Skin epidermis (tissue), 12 donors: ENCODE measurements at regions not wholly inside any gene's neighbourhood (a gene's known extent, or its start where the extent isn't known, plus 50 kb on each side); places are given as distances from the start of the nearest gene placed in this dataset.

Source experiments
- H3K27ac ChIP-seq, 21 experiments: fragments of 200-600 bp; sonication (generic) in 11 of 21; one replicate each; pipeline ENCODE4 v1.5.0; 2020; ENCODE audit warnings: mild to moderate bottlenecking in 3 of 21, inconsistent platforms in 2 of 21, moderate library complexity in 2 of 21
- H3K4me3 ChIP-seq, 7 experiments: fragments of 200-600 bp; sonication (generic) in 2 of 7; one replicate each; pipeline ENCODE4 v1.5.0; 2020; ENCODE audit warnings: inconsistent platforms in 2 of 7, mild to moderate bottlenecking in 2 of 7, moderate library complexity in 1 of 7

DNA sequence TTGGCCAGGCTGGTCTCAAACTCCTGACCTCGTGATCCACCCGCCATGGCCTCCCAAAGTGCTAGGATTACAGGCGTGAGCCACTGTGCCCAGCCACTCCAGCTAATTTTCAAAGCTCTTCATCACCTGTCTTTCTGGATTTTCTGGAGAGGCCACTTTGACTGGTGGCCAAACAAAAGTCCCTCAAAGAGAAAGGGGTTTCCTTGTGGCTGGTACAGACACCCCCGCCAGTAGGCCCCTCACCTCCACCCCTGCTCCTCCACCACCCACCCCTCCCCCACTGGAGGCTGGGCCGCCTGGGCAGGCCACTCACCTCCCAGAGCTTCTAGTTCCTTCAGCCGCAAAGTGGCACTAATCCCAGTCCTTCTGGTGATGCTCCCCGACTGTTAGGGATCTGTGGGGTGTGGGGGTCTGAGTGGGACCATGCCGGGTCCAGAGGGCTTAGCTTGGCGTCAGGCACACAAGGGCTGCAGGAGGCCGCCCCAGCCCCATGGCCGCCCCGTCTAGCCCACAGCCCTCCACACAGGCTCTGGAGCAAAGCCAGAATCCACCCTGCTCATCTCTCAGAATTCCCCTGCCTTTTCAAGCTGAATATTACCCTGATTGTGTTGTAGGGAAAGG lies 182.0 kb upstream of the IER5L start:
- Histone ChIP-seq H3K27ac (no peak overlapping the region), H3K4me3 (no peak overlapping the region)

- no peak overlapping the region for H3K27ac ChIP-seq
- H3K4me3 ChIP-seq = no peak overlapping the region
Measured at GRCh38 chr9:129359162-129359811, 181.2 kb upstream of the IER5L start.

DNA sequence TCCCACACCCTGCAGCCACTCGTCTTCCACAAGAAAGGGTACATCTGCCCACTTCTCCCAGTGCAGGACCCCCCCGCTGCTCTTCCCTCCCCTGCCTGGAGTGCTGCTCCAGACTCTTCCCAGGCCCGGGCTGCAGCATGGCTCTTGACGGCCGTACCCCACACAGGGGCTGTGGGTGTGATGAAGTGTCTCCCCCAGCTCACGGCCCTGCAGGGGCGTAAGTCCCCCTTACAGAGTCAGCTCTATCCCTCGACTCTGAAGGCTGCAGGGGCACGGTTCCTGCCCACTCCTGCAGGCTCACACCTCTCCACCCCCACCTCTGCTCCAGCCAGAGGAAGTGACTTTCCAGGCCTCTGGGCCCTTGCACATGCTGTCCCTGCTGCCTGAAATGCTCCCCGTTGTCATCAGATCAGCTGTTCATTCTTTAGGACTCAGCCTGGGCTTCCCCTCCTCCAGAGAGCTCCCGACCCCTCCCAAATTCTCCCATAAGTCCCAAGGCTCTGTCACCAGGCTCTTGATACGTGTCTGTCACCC lies 180.6 kb upstream of the IER5L start:
- H3K27ac ChIP-seq = no peak overlapping the region

GRCh38 chr9:129357773-129358245 lies 179.7 kb upstream of the IER5L start:
- no peak overlapping the region for H3K27ac ChIP-seq
- H3K4me3 ChIP-seq = no peak overlapping the region

More for the DNA sequence above, 180.6 kb upstream of the IER5L start:
- H3K4me3 ChIP-seq = no peak overlapping the region

DNA sequence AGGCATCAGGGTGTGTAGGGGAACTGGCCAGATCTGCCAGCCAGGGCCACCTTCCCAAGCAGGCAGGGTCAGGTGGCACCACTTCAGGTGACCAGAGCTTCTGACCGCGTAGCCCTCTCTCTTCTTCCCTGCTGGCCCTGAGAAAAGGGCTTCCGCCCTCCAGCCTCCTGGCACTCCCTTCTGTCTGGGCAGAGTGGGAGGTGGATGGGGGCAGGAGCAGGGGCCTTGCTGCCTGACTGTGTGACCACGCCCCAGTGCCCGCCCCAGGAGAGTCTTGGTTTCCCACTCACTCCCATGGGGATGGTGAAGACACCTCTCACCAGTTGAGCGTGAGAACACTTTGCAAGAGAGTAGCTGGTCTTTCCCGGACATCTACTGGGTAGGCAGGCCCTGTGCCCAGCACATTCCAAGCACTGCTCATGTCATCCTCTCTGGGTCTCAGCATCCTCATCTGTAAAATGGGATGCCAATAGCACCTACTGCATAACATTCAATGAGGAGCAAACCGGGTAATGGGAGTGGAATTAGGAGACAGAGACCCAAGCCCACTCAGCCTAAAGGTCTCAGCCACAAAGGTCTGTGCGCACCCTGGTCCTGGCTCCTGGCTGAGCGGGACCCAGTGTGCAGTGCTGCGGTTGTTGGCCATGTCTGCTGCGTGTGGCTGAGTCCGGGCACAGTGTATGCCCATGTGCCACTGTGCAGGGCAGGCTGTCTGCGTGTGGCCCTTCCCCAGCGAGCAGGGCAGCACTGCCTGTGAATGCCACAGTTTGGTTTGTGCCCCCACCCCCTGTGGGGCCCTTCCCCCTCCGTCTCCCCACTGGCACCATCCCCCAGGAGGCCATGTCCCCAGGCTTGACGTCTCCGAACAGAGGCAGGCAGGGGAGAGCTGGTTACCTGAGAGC lies 179.1 kb upstream of the IER5L start:
- no peak overlapping the region for H3K27ac ChIP-seq
- no peak overlapping the region for H3K4me3 ChIP-seq

DNA sequence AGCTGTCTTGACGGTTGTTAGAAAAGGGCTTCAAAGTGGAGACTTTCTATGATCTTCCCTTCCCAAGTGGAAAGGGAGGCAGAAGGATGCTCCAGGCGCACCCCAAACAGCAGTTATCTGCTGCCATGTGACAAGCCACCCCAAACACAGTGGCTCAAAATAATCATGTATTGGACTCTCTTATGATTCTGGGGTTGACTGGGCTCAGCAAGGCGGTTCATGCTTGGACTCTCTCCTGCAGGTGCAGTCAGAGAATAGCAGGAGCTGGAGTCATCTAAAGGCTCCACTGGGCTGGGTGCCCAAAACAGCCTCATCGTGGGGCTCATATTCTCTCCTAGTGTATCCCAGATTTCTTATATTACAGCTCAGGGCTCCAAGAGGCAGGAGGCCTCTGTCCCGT lies 177.6 kb upstream of the IER5L start:
- Histone ChIP-seq H3K4me3 (no peak overlapping the region), H3K27ac (no peak overlapping the region)

GRCh38 chr9:129354498-129354897 lies 176.4 kb upstream of the IER5L start:
- peak overlapping the region in 3 of 21 experiments; percentile 15 to 27 (median 20) for H3K27ac ChIP-seq

GRCh38 chr9:129353697-129354336 lies 175.8 kb upstream of the IER5L start:
- H3K4me3 ChIP-seq = no peak overlapping the region
- peak overlapping the region in 6 of 21 experiments; percentile 15 to 60 (median 20) for H3K27ac ChIP-seq

More at GRCh38 chr9:129354498-129354897, 176.4 kb upstream of the IER5L start:
- no peak overlapping the region for H3K4me3 ChIP-seq

- H3K4me3 ChIP-seq = peak overlapping the region in 6 of 7 experiments; percentile 12 to 36 (median 26)
- peak overlapping the region in 15 of 21 experiments; percentile 10 to 78 (median 57) for H3K27ac ChIP-seq
Measured at GRCh38 chr9:129352146-129352865, 174.2 kb upstream of the IER5L start.

DNA sequence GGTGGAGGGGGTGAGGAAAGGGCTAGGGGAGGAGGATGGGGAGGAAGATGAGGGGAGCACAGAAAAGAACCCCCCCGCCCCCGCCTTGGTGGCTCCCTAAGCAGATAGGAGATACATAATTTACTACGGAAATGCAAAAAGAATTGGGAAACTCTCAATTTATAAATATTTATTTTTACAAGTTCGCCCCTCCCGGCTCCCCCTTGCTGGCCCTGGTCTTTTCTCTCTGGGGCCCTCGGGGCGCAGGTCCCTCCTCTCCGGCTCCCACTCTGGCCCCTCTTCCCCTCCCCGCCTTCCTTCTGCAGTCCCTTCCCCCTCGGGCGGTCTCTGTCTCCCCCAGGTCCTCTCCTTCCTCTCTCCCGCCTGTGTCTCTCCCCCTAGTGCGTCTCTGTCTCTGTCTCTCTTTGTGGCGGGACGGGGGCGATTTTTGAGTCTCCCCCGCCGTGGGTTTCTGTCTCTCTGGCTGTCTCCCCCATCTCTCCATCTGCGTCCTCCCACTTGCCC lies 173.6 kb upstream of the IER5L start:
- H3K4me3 ChIP-seq = peak overlapping the region in 6 of 7 experiments; percentile 12 to 36 (median 26)
- H3K27ac ChIP-seq = peak overlapping the region in 15 of 21 experiments; percentile 10 to 78 (median 57)

- no peak overlapping the region for H3K4me3 ChIP-seq
- H3K27ac ChIP-seq = peak overlapping the region in 9 of 21 experiments; percentile 37 to 78 (median 65)
Measured at GRCh38 chr9:129351058-129351641, 173.1 kb upstream of the IER5L start.

- Histone ChIP-seq H3K27ac (no peak overlapping the region), H3K4me3 (no peak overlapping the region)
Measured at GRCh38 chr9:129350143-129350935, 172.3 kb upstream of the IER5L start.

GRCh38 chr9:129349665-129349947 lies 171.5 kb upstream of the IER5L start:
- Histone ChIP-seq H3K4me3 (no peak overlapping the region), H3K27ac (no peak overlapping the region)

DNA sequence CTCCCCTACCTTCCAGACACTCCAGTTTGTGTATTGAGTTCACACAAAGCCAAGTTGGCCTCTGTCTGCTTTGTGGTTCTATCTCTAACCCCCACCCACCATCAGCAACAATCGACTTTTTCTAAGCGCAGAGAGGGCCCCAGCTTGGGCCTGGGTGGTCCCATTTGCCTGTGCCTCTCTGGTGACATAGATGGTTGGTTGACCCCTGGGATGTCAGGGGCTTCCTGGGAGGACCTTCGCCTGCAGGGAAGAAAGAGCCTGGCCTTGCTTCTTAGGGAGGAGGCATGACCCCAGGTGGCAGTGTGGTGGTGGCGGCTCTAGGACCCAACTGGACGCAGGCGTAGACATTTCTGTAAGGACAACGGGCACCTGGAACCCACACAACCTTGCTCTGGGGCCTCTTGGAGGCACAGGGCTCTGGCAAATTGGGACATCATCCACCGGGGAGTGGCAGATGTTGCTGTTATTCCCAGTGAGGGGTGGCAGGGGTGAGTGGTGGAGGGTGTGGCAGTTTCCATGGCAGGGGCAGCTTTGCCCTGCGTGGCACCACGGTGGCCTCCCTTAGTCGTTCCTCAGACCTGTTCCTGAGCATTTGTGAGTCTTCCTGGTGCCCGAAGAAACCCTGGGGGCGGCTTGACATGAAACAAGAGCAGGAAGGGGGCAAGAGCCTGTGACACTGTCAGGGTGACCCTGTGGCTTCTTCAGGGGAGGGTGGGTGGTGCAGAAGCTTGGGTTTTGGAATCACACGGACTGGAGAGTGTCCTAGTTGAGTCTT lies 171.0 kb upstream of the IER5L start:
- Histone ChIP-seq H3K27ac (peak overlapping the region in 1 of 21 experiments; percentile 70), H3K4me3 (no peak overlapping the region)

- H3K4me3 ChIP-seq = no peak overlapping the region
- H3K27ac ChIP-seq = peak overlapping the region in 12 of 21 experiments; percentile 10 to 70 (median 33)
Measured at GRCh38 chr9:129347316-129348120, 169.5 kb upstream of the IER5L start.

DNA sequence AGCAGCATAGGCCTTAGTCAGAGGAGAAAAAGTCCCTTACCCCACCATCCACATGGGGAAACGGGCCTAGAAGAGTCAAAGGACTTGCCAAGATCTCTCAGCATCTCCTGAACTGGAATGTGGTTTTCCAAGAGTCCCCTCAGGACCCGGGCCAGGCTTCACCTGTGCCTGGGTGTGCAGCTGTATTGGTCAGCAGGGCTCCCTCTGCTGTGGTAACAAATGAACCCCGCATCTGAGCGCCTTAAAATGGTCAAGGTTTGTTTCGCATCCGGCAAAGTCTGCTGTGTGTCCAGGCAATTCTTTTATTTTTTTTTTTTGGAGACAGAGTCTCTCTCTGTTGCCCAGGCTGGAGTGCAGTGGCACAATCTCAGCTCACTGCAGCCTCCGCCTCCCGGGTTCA lies 168.0 kb upstream of the IER5L start:
- Histone ChIP-seq H3K27ac (peak overlapping the region in 10 of 21 experiments; percentile 6 to 65 (median 50)), H3K4me3 (no peak overlapping the region)
